Muscle layer of duodenum (tissue), 2 donors: ENCODE measurements at regions not wholly inside any gene's neighbourhood (a gene's known extent, or its start where the extent isn't known, plus 50 kb on each side); places are given as distances from the start of the nearest gene placed in this dataset.
"Not testable (repeated sequence)": the region's sequence is repeated elsewhere in the genome, so short reads cannot be mapped to it uniquely, and the experiment has no call there.

Experiments
- H3K27ac ChIP-seq: one replicate; pipeline ENCODE4 v1.7.0; 2013; ENCODE audit warnings: mild to moderate bottlenecking, low read length
- H3K27me3 ChIP-seq: one replicate; pipeline ENCODE4 v1.7.0; 2013; ENCODE audit warnings: low read depth, mild to moderate bottlenecking, control low read depth, low read length
- H3K36me3 ChIP-seq, 2 donors: one replicate each; pipeline ENCODE4 v1.7.0; 2013; ENCODE audit warnings: low read length in 2 of 2, control low read depth in 1 of 2, mild to moderate bottlenecking in 1 of 2; ENCODE audit not compliant: insufficient read depth in 2 of 2, control insufficient read depth in 1 of 2
- H3K4me1 ChIP-seq, 2 donors: one replicate each; pipeline ENCODE4 v1.7.0; 2013; ENCODE audit warnings: low read length in 2 of 2, mild to moderate bottlenecking in 2 of 2, control low read depth in 1 of 2, moderate library complexity in 1 of 2; ENCODE audit not compliant: insufficient read depth in 2 of 2, control insufficient read depth in 1 of 2
- H3K4me3 ChIP-seq, 2 donors: one replicate each; pipeline ENCODE4 v1.7.0; 2013; ENCODE audit warnings: low read length in 2 of 2, low read depth in 1 of 2, mild to moderate bottlenecking in 1 of 2
- H3K9me3 ChIP-seq, 2 donors: one replicate each; pipeline ENCODE4 v1.7.0; 2013; ENCODE audit warnings: low read length in 2 of 2, control low read depth in 1 of 2, mild to moderate bottlenecking in 1 of 2; ENCODE audit not compliant: control insufficient read depth in 1 of 2
- donor health status: healthy.

- Histone ChIP-seq H3K9me3 (no peaks in the 10 kb centered on the region), H3K4me1 (no peaks in the 10 kb centered on the region), H3K27ac (no peak overlapping the region), H3K27me3 (no peaks in the 10 kb centered on the region), H3K36me3 (no peaks in the 10 kb centered on the region), H3K4me3 (no peak overlapping the region)
Observed at GRCh38 chr4:84276752-84277151, 222.3 kb downstream of the NKX6-1 start.

GRCh38 chr4:84269536-84270044, 229.5 kb downstream of the NKX6-1 start:
- Histone ChIP-seq H3K27me3 (no peaks in the 10 kb centered on the region), H3K9me3 (no peaks in the 10 kb centered on the region), H3K4me1 (no peaks in the 10 kb centered on the region), H3K4me3 (no peak overlapping the region), H3K27ac (no peak overlapping the region), H3K36me3 (no peaks in the 10 kb centered on the region)

- H3K27ac ChIP-seq: no peak overlapping the region
- no peaks in the 10 kb centered on the region for H3K4me1 ChIP-seq
- no peak overlapping the region for H3K4me3 ChIP-seq
- H3K27me3 ChIP-seq: no peaks in the 10 kb centered on the region
- H3K9me3 ChIP-seq: peaks cover 5 to 8% of the 10 kb centered on the region in 2 donors
- H3K36me3 ChIP-seq: no peaks in the 10 kb centered on the region
Observed at GRCh38 chr4:84264652-84265051, 234.4 kb downstream of the NKX6-1 start.

- no peak overlapping the region for H3K27ac ChIP-seq
- H3K27me3 ChIP-seq: no peaks in the 10 kb centered on the region
- H3K36me3 ChIP-seq: no peaks in the 10 kb centered on the region
- peaks cover 5 to 14% of the 10 kb centered on the region in 2 donors for H3K9me3 ChIP-seq
- H3K4me1 ChIP-seq: no peaks in the 10 kb centered on the region
- no peak overlapping the region for H3K4me3 ChIP-seq
Observed at GRCh38 chr4:84263415-84263814, 235.7 kb downstream of the NKX6-1 start.

GRCh38 chr4:84260495-84260894, 238.6 kb downstream of the NKX6-1 start:
- no peaks in the 10 kb centered on the region for H3K4me1 ChIP-seq
- H3K36me3 ChIP-seq: no peaks in the 10 kb centered on the region
- H3K9me3 ChIP-seq: peaks cover 5 to 14% of the 10 kb centered on the region in 2 donors

GRCh38 chr4:84258905-84259830, 239.9 kb downstream of the NKX6-1 start:
- Histone ChIP-seq H3K27ac (no peak overlapping the region), H3K36me3 (no peaks in the 10 kb centered on the region), H3K9me3 (peaks cover 5 to 14% of the 10 kb centered on the region in 2 donors), H3K4me3 (no peak overlapping the region), H3K4me1 (no peaks in the 10 kb centered on the region), H3K27me3 (no peaks in the 10 kb centered on the region)

More at GRCh38 chr4:84260495-84260894, 238.6 kb downstream of the NKX6-1 start:
- no peak overlapping the region for H3K4me3 ChIP-seq
- no peaks in the 10 kb centered on the region for H3K27me3 ChIP-seq
- H3K27ac ChIP-seq: no peak overlapping the region

GRCh38 chr4:84254537-84254936, 244.6 kb downstream of the NKX6-1 start:
- Histone ChIP-seq H3K4me3 (no peak overlapping the region), H3K36me3 (no peaks in the 10 kb centered on the region), H3K9me3 (peaks cover 0 to 6% of the 10 kb centered on the region in 2 donors), H3K27ac (no peak overlapping the region), H3K27me3 (no peaks in the 10 kb centered on the region), H3K4me1 (no peaks in the 10 kb centered on the region)

- H3K36me3 ChIP-seq: no peaks in the 10 kb centered on the region
- no peaks in the 10 kb centered on the region for H3K9me3 ChIP-seq
- H3K4me3 ChIP-seq: no peak overlapping the region
- H3K27ac ChIP-seq: no peak overlapping the region
- H3K27me3 ChIP-seq: no peaks in the 10 kb centered on the region
- no peaks in the 10 kb centered on the region for H3K4me1 ChIP-seq
Observed at GRCh38 chr4:84249521-84249920, 249.6 kb downstream of the NKX6-1 start.

GRCh38 chr4:84245042-84245441, 254.1 kb downstream of the NKX6-1 start:
- not testable (repeated sequence) for H3K27ac ChIP-seq, H3K4me3 ChIP-seq, H3K36me3 ChIP-seq, H3K4me1 ChIP-seq, H3K27me3 ChIP-seq, H3K9me3 ChIP-seq

- H3K27me3 ChIP-seq, H3K4me3 ChIP-seq, H3K36me3 ChIP-seq, H3K9me3 ChIP-seq, H3K4me1 ChIP-seq, H3K27ac ChIP-seq: not testable (repeated sequence)
Observed at GRCh38 chr4:84244346-84244801, 254.7 kb downstream of the NKX6-1 start.

- no peaks in the 10 kb centered on the region for H3K27me3 ChIP-seq
- no peak overlapping the region for H3K27ac ChIP-seq
- H3K4me1 ChIP-seq: no peaks in the 10 kb centered on the region
- no peaks in the 10 kb centered on the region for H3K36me3 ChIP-seq
- H3K9me3 ChIP-seq: no peaks in the 10 kb centered on the region
- H3K4me3 ChIP-seq: no peak overlapping the region
Observed at GRCh38 chr4:84243685-84244084, 255.4 kb downstream of the NKX6-1 start.
